HG02870 (cell line): ENCODE measurements at regions not wholly inside any gene's neighbourhood (a gene's known extent, or its start where the extent isn't known, plus 50 kb on each side); places are given as distances from the start of the nearest gene placed in this dataset.

Source experiments
- ATAC-seq: cut with Tn5 transposase; IDR thresholded peaks from one replicate; pipeline ENCODE4 v1.9.1; 2021; ENCODE audit warnings: mild to moderate bottlenecking, moderate library complexity; ENCODE audit not compliant: unreplicated experiment

DNA sequence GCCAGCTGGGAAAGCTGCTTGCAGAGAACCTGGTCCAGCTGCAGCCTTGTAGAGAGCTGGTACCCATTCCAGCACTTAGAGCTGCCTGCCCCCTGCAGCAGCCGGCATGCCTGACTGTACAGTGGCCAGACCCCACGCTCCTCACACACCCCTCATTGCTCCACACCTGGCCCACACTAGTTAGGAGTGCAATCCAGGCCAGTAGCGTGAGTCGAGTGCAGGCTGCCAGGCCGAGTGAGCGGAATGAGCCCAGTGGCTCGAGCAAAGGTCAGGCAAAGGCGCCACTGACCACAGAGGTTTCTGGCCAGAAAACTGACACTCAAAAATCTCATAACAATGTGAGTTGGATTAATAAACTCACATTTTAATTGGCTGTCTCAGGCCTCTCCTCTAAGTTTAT is 921.7 kb upstream of the KCND2 start:
- ATAC-seq, result no peak

DNA sequence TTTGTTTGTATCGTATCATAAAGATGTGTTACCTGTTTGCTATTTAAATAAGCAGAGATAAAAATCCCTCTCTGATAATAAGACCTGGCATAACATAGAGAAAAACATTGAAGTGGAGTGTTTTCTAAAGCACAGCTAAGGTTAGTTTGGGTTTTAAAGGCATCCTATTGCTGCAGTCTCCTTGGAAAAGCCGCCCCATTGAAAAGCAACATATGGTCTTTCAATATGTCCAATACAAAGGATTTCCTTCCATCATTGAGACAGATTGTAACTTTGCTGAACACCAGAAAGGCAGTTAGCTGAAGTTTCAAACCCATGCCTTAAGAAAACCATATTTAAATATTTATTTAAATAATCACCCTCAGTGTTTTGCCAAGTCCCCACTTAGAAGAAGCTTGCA is 898.5 kb upstream of the KCND2 start:
- no peak for ATAC-seq

DNA sequence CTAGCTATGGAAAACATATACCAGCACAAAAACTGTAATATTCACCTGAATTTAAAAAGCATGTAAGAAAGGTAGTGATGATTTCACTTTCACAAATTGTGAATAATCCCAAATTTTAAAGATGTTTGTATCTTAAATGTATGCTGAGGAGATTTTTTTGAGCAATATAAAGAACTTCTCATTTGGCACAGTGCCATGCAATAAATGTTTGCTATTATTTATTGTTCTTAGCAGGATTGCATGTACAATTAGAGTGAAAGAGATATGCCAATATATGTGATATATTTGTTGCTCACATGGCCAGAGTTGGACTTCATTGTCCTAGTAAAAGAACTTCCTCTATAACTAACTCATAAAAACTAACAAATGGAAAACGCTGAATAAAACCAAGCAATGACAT is 895.1 kb upstream of the KCND2 start:
- ATAC-seq, result no peak

GRCh38 chr7:119382726-119383125 is 890.2 kb upstream of the KCND2 start:
- no peak for ATAC-seq

DNA sequence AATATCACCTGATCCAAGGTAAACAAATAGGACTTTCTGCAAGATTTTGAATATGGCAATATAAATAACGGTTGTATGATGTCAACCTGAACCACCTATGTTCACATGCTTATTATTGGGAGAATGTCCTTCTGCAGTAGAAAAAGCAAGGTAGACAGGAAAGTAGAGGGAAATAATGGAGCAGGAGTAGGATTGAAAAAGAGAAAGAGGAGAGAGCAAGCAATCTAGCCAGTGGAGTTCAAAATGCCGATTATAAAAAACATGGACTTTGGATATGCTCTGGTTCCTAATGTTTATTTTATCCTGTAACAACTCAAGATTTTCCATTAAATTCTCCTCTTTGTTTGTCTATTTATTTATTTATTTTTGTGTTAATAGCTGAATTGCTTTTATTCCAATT is 878.0 kb upstream of the KCND2 start:
- no peak for ATAC-seq

DNA sequence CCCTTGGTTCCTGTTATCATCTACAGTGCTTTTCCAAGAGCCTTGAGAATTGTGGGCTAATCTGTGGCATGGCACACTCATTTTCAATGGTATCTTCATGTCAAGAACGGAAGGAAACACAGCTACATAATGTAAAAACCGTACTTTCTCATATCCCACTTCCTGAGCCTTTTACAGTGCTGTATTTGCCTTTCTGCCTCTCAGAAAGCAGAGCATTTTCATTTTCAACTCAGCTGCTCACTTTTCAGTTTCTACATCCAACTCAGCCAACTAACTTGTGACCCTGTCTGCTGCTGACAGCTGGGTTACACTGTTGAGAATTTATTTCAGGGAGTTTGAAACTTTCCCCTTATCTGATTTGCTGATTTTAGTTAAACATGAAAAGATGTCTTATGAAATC is 875.8 kb upstream of the KCND2 start:
- peak; percentile 91 for ATAC-seq

- ATAC-seq, result no peak
These were observed 864.4 kb upstream of the KCND2 start for GRCh38 chr7:119408596-119408995.

DNA sequence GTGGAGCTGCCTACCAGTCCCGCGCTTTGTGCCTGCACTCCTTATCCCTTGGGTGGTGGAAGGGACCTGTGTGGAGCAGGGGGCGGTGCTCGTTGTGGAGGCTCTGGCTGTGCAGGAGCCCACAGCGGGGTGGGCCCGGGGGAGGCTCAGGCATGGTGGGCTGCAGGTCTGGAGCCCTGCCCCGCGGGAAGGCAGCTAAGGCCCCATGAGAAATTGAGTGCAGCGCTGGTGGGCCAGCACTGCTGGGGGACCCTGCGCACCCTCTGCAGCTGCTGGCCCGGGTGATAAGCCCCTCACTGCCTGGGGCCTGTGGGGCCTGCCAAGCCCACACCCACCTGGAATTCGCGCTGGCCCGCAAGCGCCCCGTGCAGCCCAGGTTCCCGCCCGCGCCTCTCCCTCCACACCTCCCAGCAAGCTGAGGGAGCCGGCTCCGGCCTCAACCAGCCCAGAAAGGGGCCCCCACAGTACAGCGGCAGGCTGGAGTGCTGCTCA is 859.6 kb upstream of the KCND2 start:
- no peak for ATAC-seq

DNA sequence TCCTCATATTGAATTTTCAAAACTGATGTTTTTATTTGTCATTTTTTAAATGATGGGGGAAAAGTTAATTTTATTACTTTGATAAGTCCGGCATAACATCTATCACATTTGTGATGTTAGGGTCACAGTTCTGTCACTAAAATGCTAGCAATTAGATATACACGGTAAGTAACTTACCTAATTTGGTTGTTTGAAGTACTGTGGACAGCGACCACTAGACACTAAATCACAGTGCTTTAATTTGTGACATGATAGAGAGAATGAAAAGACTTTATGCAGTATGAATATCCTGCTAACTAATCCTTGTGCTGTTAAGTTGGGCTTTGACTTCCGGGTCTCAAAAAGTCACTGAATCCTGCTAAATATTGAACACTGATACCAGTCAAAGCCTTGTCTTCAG is 857.3 kb upstream of the KCND2 start:
- ATAC-seq, result no peak

DNA sequence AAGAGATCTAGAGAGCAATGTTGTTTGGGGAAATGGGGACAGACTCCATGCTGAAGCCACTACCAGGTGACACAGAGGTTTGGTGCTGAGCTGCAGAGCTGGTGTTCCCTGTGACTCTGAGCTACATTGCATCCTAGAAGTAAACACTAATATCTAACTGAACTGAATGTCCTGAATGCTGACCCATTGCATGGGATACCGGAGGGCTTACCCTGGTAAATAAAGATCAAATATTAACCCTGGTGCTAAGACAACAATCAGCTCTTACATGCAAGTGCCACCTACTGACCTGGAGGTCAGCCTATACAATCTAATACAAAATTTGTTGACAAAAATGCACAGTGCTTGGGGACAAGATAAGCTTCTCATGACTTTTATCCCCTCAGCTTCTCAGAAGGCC is 851.3 kb upstream of the KCND2 start:
- no peak for ATAC-seq

DNA sequence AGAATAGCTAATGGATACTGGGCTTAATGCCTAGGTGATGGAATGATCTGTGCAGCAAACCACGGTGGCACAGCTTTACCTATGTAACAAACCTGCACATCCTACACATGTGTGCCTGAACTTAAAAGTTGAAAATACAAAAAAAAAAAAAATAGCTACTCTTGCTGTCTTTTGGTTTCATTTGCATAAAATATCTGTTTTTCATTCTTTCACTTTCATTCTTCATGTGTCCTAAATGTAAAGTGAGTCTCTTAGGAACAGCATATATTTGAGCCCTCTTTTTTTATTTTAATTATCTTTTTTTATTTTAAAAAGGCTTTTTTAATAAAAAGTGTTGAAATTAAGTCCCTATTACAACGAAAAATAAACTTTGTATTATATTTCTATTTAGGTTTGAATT is 836.1 kb upstream of the KCND2 start:
- ATAC-seq, result no peak

GRCh38 chr7:119438315-119438714 is 834.7 kb upstream of the KCND2 start:
- no peak for ATAC-seq

DNA sequence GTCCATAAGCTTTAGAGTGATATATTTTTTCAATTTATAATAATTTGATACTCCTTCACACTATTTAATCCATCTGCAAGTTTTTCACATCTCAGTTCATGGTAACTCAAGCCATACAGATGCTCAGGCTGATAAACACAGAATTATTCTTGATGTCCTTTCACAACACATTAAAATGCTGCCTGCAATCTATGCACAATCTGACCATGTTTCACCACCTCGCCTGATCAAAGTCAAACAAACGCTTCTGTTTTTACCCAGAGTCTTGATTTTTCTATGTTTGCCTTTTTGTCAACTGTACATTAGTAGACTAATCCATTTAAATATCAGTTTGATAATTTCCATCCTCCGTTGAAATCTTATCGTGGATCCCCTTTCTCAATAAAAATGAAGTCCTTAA is 833.8 kb upstream of the KCND2 start:
- ATAC-seq, result no peak

DNA sequence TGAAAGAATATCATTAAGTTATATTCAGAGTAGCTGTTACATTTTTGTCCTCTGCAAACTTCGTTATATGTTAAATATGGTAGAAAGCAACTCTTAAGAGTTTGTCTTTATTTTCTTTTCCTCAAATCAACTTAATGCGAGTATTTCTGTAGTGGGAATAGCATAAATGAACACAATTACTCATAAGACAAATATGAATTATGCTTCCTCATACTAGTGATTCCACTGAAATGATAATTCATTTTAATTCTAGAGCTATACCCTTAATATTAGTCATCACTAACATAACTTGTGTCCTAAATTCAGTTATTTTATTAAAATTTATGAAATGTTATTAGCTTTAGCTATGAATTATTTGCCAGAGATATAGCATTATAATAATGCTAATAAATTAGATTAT is 820.6 kb upstream of the KCND2 start:
- ATAC-seq, result no peak

DNA sequence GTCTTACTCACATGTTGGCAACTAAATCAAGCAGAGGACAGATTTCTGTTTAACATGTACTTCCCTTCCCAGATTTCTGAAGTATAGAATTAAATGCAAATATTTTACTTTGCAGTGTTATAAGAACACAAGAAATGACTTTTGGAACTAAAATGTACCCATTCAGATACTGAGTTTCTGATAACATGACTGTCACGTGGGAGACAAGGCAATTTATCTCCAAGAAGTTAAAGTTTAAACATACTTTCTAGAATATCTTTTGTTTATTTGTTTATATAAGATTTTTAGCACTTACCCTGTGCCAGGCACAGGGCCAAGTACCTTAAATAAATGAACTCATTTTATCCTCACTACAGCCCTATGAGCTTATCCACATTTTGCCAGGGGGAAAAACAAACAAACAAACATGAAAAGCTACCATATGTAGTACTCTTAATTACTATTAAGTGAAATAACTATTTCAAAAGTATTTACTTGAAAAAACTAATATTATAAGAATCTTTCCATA is 807.1 kb upstream of the KCND2 start:
- ATAC-seq, result no peak

DNA sequence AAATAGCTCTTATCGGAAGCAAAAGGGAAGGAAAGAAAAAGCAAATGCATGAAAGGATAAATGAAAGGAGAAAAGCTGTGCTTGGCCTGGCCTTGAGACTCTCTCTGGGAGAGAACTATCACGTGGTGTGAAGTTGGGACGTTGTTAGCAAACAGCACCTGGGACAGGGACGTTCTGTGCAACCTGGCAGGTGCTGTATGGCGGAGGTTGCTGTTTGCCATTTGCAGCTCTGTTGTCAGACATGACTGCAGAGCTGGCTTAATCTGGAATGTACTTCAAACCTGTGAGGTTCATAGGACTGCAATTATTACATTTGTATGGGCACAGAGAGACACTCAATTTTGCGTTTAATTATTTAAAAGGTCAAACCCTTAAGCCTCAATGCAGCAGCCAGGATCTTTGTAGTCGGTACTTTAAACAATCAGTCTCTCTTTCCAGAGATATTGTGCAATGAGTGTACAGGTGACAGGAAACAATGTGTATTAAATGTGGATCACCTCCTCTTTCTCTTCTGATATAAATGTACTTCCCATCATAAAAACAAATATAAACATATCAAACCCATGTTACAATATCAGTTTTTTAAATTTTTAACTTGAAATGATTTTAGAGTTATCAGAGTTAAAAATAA is 800.5 kb upstream of the KCND2 start:
- ATAC-seq, result no peak

- peak; percentile 95 for ATAC-seq
These were observed 790.8 kb upstream of the KCND2 start for GRCh38 chr7:119482209-119482608.

- no peak for ATAC-seq
These were observed 790.3 kb upstream of the KCND2 start for GRCh38 chr7:119482671-119483070.

DNA sequence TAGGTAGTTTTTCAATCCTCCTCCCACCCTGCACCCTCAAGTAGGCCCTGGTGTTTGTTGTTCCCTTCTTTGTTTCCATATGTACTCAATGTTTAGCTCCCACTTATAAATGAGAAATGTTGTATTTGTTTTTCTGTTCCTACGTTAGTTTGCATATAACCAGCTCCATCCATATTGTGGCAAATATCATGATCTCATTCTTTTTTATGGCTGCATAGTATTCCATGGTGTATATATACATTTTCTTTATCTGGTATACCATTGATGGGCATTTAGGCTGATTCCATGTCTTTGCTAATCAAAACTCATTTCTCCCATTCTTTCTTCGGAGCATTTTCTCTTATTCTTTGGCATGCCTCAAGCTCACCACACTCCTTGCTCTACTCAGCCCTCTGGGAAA is 789.6 kb upstream of the KCND2 start:
- no peak for ATAC-seq

- no peak for ATAC-seq
These were observed 758.6 kb upstream of the KCND2 start for GRCh38 chr7:119514326-119514725.

GRCh38 chr7:119515214-119515613 is 757.8 kb upstream of the KCND2 start:
- no peak for ATAC-seq

- no peak for ATAC-seq
These were observed 757.0 kb upstream of the KCND2 start for GRCh38 chr7:119515962-119516361.

GRCh38 chr7:119522263-119522662 is 750.7 kb upstream of the KCND2 start:
- ATAC-seq, result no peak
